Lower leg skin (tissue), 4 donors: ENCODE measurements at regions not wholly inside any gene's neighbourhood (a gene's known extent, or its start where the extent isn't known, plus 50 kb on each side); places are given as distances from the start of the nearest gene placed in this dataset.
A peak's percentile ranks its signal among the peaks of the same experiment; 100 is the strongest.
"Not testable (repeated sequence)": the region's sequence is repeated elsewhere in the genome, so short reads cannot be mapped to it uniquely, and the experiment has no call there.

Experiments used
- DNase-seq, 2 donors: peaks; one replicate each; pipeline ENCODE4 v3.0.0-alpha.2; 2019; ENCODE audit warnings: low spot score in 2 of 2
- H3K4me3 ChIP-seq: fragments of 200-600 bp; sonication (generic); 2 replicates; pipeline ENCODE4 v1.5.1; 2017; ENCODE audit warnings: mild to moderate bottlenecking, low read depth; ENCODE audit not compliant: poor library complexity, severe bottlenecking
- CTCF ChIP-seq, 3 donors: fragments of 450-650 bp; IDR thresholded peaks; one replicate each; pipeline ENCODE4 v1.5.1; 2016; ENCODE audit warnings: antibody characterized with exemption in 3 of 3, mild to moderate bottlenecking in 3 of 3, moderate library complexity in 2 of 3
- POLR2A ChIP-seq, 2 donors: fragments of 450-650 bp; IDR thresholded peaks; one replicate each; pipeline ENCODE4 v1.6.1; 2016 to 2017; ENCODE audit warnings: antibody characterized with exemption in 2 of 2, mild to moderate bottlenecking in 1 of 2, moderate library complexity in 1 of 2
- WGBS, 2 donors: methylation state at CpG; one replicate each; pipeline ENCODE4 v1.1.5; 2018; 5-methylcytosine and 5-hydroxymethylcytosine counted together
- intact Hi-C: fragments of 100-400 bp; cut with DNase I; formaldehyde crosslinking; loops from one replicate; pipeline ENCODE4 v1.15.0; 2023; ENCODE audit warnings: low total_unique reads

GRCh38 chr19:30935146-30935545 is 414.1 kb downstream of the TSHZ3 start:
- peak in 1 of 2 donors; percentile 36 for DNase-seq
- intact Hi-C loops = no loop called here
- no peak overlapping the region for H3K4me3 ChIP-seq
- 27 to 28% methylated on average over 4 of the region's 4 CpGs for WGBS, 2 donors
- TF ChIP-seq POLR2A (IDR thresholded peaks at IDR 0.05) (no peak), CTCF (IDR thresholded peaks at IDR 0.05) (no peak)

GRCh38 chr19:30933454-30933853 is 415.8 kb downstream of the TSHZ3 start:
- H3K4me3 ChIP-seq, DNase-seq, intact Hi-C loops: not testable (repeated sequence)
- 85 to 86% methylated on average over 3 of the region's 3 CpGs for WGBS, 2 donors

GRCh38 chr19:30932854-30933253 is 416.4 kb downstream of the TSHZ3 start:
- 55 to 79% methylated on average over 3 of the region's 3 CpGs for WGBS, 2 donors
- no peak overlapping the region for H3K4me3 ChIP-seq
- TF ChIP-seq CTCF (IDR thresholded peaks at IDR 0.05) (no peak), POLR2A (IDR thresholded peaks at IDR 0.05) (no peak)
- peak in 1 of 2 donors; percentile 20 for DNase-seq
- intact Hi-C loops = no loop called here

DNA sequence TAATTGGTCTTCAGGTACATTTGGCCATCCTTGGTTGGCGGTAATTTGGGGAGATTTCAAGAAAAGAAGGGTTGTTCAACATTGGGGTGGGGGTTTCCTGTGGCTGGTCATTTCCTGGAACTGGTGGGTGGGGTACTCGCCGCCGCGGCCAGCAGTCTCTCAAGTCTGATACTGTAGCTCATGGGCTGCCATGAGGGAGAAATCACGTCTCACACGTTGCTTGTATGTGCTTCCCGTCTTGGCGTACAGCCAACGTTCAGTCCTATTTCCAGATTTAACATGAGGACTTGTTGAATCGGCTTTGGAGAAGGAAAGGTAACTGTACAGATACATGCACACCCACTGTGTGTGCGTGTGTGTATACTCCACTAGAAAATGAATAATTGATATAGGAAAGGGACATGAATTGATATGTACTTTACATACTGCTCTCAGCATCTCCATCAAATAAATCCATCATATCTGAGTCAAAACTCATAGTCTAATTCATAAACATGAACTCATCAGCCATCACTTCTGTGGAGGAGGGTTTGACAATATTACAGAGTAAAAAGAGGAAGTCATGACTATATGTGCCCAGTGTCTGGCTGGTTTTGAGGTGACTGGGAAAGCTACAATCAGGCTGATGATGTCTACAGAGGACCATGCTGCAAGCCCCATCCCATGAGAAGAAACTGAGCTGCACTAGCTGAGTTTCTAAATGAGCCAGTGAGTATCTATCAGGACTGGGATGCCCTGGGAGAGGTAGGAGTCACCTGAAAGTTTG is 418.1 kb downstream of the TSHZ3 start:
- DNase-seq = no peak
- H3K4me3 ChIP-seq = no peak overlapping the region
- TF ChIP-seq POLR2A (IDR thresholded peaks at IDR 0.05) (no peak), CTCF (IDR thresholded peaks at IDR 0.05) (no peak)
- intact Hi-C loops = no loop called here
- 71 to 76% methylated on average over 12 of the region's 12 CpGs for WGBS, 2 donors

DNA sequence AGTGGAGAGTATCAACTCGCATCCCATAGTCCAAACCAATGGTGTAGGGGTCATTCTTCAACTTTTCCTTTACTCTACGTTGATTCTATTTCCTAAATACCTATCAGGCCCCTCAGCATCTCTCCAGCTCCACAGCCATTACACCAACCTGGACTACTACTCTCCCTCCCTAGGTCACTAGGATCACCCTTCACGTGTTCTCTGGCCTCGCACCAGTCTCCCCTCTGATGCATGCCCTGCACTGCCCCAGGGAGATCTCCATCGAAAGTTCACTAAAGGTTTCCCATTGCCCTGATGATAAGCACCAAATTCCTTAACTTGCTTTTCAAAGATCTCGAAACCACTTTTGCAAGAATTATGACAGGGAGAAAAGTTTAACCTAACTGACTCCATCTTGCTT is 421.5 kb downstream of the TSHZ3 start:
- DNase-seq = no peak
- H3K4me3 ChIP-seq = no peak overlapping the region
- TF ChIP-seq POLR2A (IDR thresholded peaks at IDR 0.05) (no peak), CTCF (IDR thresholded peaks at IDR 0.05) (no peak)
- intact Hi-C loops = no loop called here
- WGBS, 2 donors = 85 to 91% methylated on average over 6 of the region's 6 CpGs

DNA sequence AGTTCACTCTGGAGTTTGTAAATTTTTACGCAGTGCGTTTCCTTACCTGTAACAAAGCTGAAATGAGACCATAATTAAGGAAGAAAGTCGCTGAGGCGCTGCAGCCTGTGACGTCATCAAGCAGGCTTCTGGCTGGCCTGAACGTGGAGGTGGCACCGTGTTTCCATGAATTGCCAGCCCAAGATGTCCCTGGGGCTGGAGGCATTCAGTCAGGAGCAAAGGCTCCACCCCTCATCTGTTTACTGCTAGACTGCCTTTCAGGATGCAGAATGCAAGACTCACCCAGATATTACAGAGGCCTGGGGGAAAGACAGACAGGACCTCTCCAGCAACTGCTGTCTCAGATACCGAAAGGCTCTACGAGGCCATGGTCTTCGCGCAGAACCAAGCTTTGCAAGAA is 424.6 kb downstream of the TSHZ3 start:
- TF ChIP-seq POLR2A (IDR thresholded peaks at IDR 0.05) (no peak), CTCF (IDR thresholded peaks at IDR 0.05) (no peak)
- DNase-seq = peak in 1 of 2 donors; percentile 60
- 67 to 72% methylated on average over 11 of the region's 11 CpGs for WGBS, 2 donors
- no peak overlapping the region for H3K4me3 ChIP-seq
- intact Hi-C loops = no loop called here
